HepG2 (cell line): ENCODE measurements at regions not wholly inside any gene's neighbourhood (a gene's known extent, or its start where the extent isn't known, plus 50 kb on each side); places are given as distances from the start of the nearest gene placed in this dataset.

ENCODE experiments used
- ATAC-seq: fragments of 200-7000 bp; cut with Tn5 transposase; 3 replicates; pipeline ENCODE4 v1.9.1; 2020; ENCODE audit warnings: mild to moderate bottlenecking, moderate library complexity
- BruUV-seq: library from RNA; stranded (reverse); fragments of 400-500 nt; replicated peaks from 2 replicates; lab custom pipeline; 2021; lab: Mats Ljungman, UMichigan
- CTCF ChIA-PET: fragments of 300-600 bp; formaldehyde crosslinking; extraction: SDS; loops from one replicate; lab custom pipeline; 2021; ENCODE audit warnings: low total read pairs, inconsistent platforms, low intra/inter-chr PET ratio; lab: Yijun Ruan, JAX
- POLR2A ChIA-PET: fragments of 350-600 bp; sonication (Branson Sonifier 250); formaldehyde crosslinking; loops from one replicate; lab custom pipeline; 2020; ENCODE audit warnings: antibody characterized with exemption, inconsistent platforms; lab: Yijun Ruan, JAX
- DNase-seq: peaks from one replicate; pipeline ENCODE4 v3.0.0-alpha.2; 2015; ENCODE audit warnings: low spot score
- FAIRE-seq: peaks from 3 replicates; lab custom pipeline; 2011; peaks lifted over from hg19 to GRCh38; lab: Jason Lieb, UNC
- H2AFZ ChIP-seq: one replicate; pipeline ENCODE4 v1.6.1; 2011; ENCODE audit warnings: low read length, inconsistent platforms
- H3K27ac ChIP-seq: fragments of 300-600 bp; 3 replicates; pipeline ENCODE4 v1.8.0; 2011; ENCODE audit warnings: mixed run types, mild to moderate bottlenecking, mixed read lengths, low read length, inconsistent platforms; ENCODE audit not compliant: insufficient read depth; ENCODE audit errors: extremely low read length
- H3K27me3 ChIP-seq, 2 experiments: fragments of 200-600 bp in 1 of 2; 2 replicates in 1 of 2; 3 replicates in 1 of 2; pipeline versions ENCODE4 v1.6.0 to v1.8.0; 2011; ENCODE audit warnings: low read length in 2 of 2, mild to moderate bottlenecking in 2 of 2, moderate library complexity in 2 of 2, inconsistent platforms in 1 of 2; ENCODE audit not compliant: insufficient read depth in 2 of 2, control insufficient read depth in 1 of 2
- H3K36me3 ChIP-seq, 2 experiments: fragments of 200-600 bp in 1 of 2; replicated peaks in 1 of 2; 2 replicates in 1 of 2; 3 replicates in 1 of 2; pipeline versions ENCODE4 v1.5.1 to v1.8.0; 2011; ENCODE audit warnings: low read length in 2 of 2, inconsistent platforms in 1 of 2; ENCODE audit not compliant: insufficient read depth in 2 of 2, control insufficient read depth in 1 of 2
- H3K4me1 ChIP-seq: 2 replicates; pipeline ENCODE4 v1.5.1; 2012; ENCODE audit warnings: low read length, inconsistent platforms; ENCODE audit not compliant: insufficient read depth
- H3K4me2 ChIP-seq: 2 replicates; pipeline ENCODE4 v1.6.0; 2011; ENCODE audit warnings: low read depth, low read length, inconsistent platforms
- H3K4me3 ChIP-seq, 3 experiments: fragments of 200-600 bp in 1 of 3; sonication (generic), shearing (Covaris generic) in 1 of 3; replicated peaks in 1 of 3; 2 replicates each; pipeline ENCODE4 v1.5.1; 2011 to 2016; ENCODE audit warnings: low read length in 3 of 3, inconsistent platforms in 2 of 3, low read depth in 2 of 3, mild to moderate bottlenecking in 2 of 3, control low read depth in 1 of 3, mixed read lengths in 1 of 3; ENCODE audit not compliant: insufficient read depth in 1 of 3
- H3K79me2 ChIP-seq: one replicate; pipeline ENCODE4 v1.6.1; 2011; ENCODE audit warnings: low read length, inconsistent platforms; ENCODE audit not compliant: insufficient read depth
- H3K9ac ChIP-seq: 2 replicates; pipeline ENCODE4 v1.6.0; 2011; ENCODE audit warnings: mild to moderate bottlenecking, low read depth, low read length, inconsistent platforms; ENCODE audit not compliant: insufficient read depth
- H3K9me3 ChIP-seq: 2 replicates; pipeline ENCODE4 v1.5.1; 2012; ENCODE audit warnings: mild to moderate bottlenecking, low read length
- H4K20me1 ChIP-seq: 2 replicates; pipeline ENCODE4 v1.6.0; 2011; ENCODE audit warnings: inconsistent platforms, mild to moderate bottlenecking, low read length, moderate library complexity; ENCODE audit not compliant: insufficient read depth
- ARID2 ChIP-seq: sonication (generic); formaldehyde crosslinking; IDR thresholded peaks from 2 replicates; pipeline ENCODE4 v1.8.1; 2022; ENCODE audit warnings: mild to moderate bottlenecking, missing genetic modification reagents, borderline replicate concordance
- BCLAF1 ChIP-seq: fragments of 450-650 bp; IDR thresholded peaks from 2 replicates; pipeline ENCODE4 v1.6.1; 2017; ENCODE audit warnings: mild to moderate bottlenecking
- IRX3 ChIP-seq: sonication (generic); formaldehyde crosslinking; IDR thresholded peaks from 2 replicates; pipeline ENCODE4 v1.8.1; 2023; ENCODE audit warnings: mild to moderate bottlenecking, low read depth, missing genetic modification reagents, borderline replicate concordance
- KAT8 ChIP-seq: IDR thresholded peaks from 2 replicates; pipeline ENCODE4 v1.6.1; 2016; ENCODE audit warnings: missing genetic modification reagents, missing compliant biosample characterization
- POGZ ChIP-seq: sonication (generic); formaldehyde crosslinking; IDR thresholded peaks from 2 replicates; pipeline ENCODE4 v1.4.0; 2020; ENCODE audit warnings: mild to moderate bottlenecking, missing genetic modification reagents
- POLR2AphosphoS5 ChIP-seq: IDR thresholded peaks from 2 replicates; pipeline ENCODE4 v1.6.1; 2012; ENCODE audit warnings: low read depth, low read length
- SMARCC2 ChIP-seq: fragments of 450-650 bp; IDR thresholded peaks from 2 replicates; pipeline ENCODE4 v1.6.1; 2017; ENCODE audit warnings: antibody characterized with exemption, mild to moderate bottlenecking
- STAG1 ChIP-seq: sonication (generic); formaldehyde crosslinking; IDR thresholded peaks from 2 replicates; pipeline ENCODE4 v1.4.0; 2020; ENCODE audit warnings: missing genetic modification reagents
- ZBTB38 ChIP-seq: sonication (generic); formaldehyde crosslinking; IDR thresholded peaks from 2 replicates; pipeline ENCODE4 v1.5.1; 2020; ENCODE audit warnings: mild to moderate bottlenecking, missing genetic modification reagents
- ZEB1 ChIP-seq: IDR thresholded peaks from 2 replicates; pipeline ENCODE4 v1.6.1; 2012; ENCODE audit warnings: mild to moderate bottlenecking, low read depth, inconsistent platforms; ENCODE audit not compliant: insufficient replicate concordance
- ZNF101 ChIP-seq: sonication (generic); formaldehyde crosslinking; IDR thresholded peaks from 2 replicates; pipeline ENCODE4 v1.4.0; 2020; ENCODE audit warnings: mild to moderate bottlenecking, low read depth, missing genetic modification reagents, borderline replicate concordance
- ZNF350 ChIP-seq: sonication (generic); formaldehyde crosslinking; IDR thresholded peaks from 2 replicates; pipeline ENCODE4 v1.4.0; 2020; ENCODE audit warnings: mild to moderate bottlenecking, low read depth, missing genetic modification reagents, borderline replicate concordance
- WGBS: methylation state at CpG from one replicate; pipeline ENCODE4 v1.1.6; 2017; ENCODE audit warnings: low lambda C conversion rate; 5-methylcytosine and 5-hydroxymethylcytosine counted together
- in situ Hi-C: cut with HindIII; loops from 2 replicates; pipeline ENCODE4 v1.10.0; 2017; ENCODE audit warnings: low pct_unique_long_range_greater_than_20kb; ENCODE audit not compliant: extremely low pct_ligation_motif_present
- intact Hi-C: fragments of 100-400 bp; cut with micrococcal nuclease; formaldehyde crosslinking; loops from one replicate; pipeline ENCODE4 v1.10.0; 2022; ENCODE audit not compliant: unreplicated experiment
- TF ChIP-seq, protein P1 (sequence below): sonication (generic); formaldehyde crosslinking; IDR thresholded peaks from 2 replicates; pipeline ENCODE4 v1.5.1; 2020; ENCODE audit warnings: mild to moderate bottlenecking, missing genetic modification reagents, moderate library complexity
- TF ChIP-seq, protein P2 (sequence below): sonication (generic); formaldehyde crosslinking; IDR thresholded peaks from 2 replicates; pipeline ENCODE4 v1.4.0; 2020; ENCODE audit warnings: mild to moderate bottlenecking, missing genetic modification reagents, borderline replicate concordance
- TF ChIP-seq, protein P3 (sequence below): sonication (generic); formaldehyde crosslinking; IDR thresholded peaks from 2 replicates; pipeline ENCODE4 v1.5.0; 2020; ENCODE audit warnings: missing genetic modification reagents

DNA sequence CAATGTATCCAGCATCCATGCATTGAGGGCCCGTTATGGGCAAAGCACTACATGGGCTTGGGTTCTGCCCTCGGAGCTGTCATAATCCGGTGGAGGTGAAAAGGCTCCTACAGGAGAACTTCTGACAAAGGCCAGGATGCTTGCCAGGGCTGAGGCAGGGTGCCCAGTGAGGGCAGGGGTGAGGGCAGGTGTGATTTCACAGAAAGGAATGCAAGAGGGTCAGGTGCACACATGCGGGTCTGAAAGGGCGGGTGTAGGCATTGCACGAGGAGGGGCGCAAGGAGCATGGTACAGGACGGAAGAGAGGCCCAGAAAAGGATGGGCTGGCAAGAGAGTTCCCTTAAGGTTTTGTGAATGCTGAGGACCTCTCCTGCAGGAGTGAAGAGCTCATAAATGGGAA is 348.0 kb downstream of the BTBD3 start:
- FAIRE-seq (no peak), DNase-seq (no peak)
- POLR2A ChIA-PET = no interaction called here
- TF ChIP-seq ZNF101 = no peak
- TF ChIP-seq SMARCC2 = no peak
- TF ChIP-seq, protein P1, sequence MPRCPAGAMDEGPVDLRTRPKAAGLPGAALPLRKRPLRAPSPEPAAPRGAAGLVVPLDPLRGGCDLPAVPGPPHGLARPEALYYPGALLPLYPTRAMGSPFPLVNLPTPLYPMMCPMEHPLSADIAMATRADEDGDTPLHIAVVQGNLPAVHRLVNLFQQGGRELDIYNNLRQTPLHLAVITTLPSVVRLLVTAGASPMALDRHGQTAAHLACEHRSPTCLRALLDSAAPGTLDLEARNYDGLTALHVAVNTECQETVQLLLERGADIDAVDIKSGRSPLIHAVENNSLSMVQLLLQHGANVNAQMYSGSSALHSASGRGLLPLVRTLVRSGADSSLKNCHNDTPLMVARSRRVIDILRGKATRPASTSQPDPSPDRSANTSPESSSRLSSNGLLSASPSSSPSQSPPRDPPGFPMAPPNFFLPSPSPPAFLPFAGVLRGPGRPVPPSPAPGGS (CRISPR knock-in tag) = no peak
- TF ChIP-seq ZEB1 = no peak
- no peak for TF ChIP-seq POLR2AphosphoS5
- no peak for TF ChIP-seq IRX3 (CRISPR knock-in tag)
- no peak for TF ChIP-seq ZNF350 (CRISPR knock-in tag)
- no peak for TF ChIP-seq POGZ (CRISPR knock-in tag)
- no peak for TF ChIP-seq ARID2
- no peak for TF ChIP-seq KAT8 (CRISPR knock-in tag)
- TF ChIP-seq BCLAF1 = no peak
- TF ChIP-seq STAG1 = no peak
- no peak for TF ChIP-seq ZBTB38 (CRISPR knock-in tag)
- TF ChIP-seq, protein P2, sequence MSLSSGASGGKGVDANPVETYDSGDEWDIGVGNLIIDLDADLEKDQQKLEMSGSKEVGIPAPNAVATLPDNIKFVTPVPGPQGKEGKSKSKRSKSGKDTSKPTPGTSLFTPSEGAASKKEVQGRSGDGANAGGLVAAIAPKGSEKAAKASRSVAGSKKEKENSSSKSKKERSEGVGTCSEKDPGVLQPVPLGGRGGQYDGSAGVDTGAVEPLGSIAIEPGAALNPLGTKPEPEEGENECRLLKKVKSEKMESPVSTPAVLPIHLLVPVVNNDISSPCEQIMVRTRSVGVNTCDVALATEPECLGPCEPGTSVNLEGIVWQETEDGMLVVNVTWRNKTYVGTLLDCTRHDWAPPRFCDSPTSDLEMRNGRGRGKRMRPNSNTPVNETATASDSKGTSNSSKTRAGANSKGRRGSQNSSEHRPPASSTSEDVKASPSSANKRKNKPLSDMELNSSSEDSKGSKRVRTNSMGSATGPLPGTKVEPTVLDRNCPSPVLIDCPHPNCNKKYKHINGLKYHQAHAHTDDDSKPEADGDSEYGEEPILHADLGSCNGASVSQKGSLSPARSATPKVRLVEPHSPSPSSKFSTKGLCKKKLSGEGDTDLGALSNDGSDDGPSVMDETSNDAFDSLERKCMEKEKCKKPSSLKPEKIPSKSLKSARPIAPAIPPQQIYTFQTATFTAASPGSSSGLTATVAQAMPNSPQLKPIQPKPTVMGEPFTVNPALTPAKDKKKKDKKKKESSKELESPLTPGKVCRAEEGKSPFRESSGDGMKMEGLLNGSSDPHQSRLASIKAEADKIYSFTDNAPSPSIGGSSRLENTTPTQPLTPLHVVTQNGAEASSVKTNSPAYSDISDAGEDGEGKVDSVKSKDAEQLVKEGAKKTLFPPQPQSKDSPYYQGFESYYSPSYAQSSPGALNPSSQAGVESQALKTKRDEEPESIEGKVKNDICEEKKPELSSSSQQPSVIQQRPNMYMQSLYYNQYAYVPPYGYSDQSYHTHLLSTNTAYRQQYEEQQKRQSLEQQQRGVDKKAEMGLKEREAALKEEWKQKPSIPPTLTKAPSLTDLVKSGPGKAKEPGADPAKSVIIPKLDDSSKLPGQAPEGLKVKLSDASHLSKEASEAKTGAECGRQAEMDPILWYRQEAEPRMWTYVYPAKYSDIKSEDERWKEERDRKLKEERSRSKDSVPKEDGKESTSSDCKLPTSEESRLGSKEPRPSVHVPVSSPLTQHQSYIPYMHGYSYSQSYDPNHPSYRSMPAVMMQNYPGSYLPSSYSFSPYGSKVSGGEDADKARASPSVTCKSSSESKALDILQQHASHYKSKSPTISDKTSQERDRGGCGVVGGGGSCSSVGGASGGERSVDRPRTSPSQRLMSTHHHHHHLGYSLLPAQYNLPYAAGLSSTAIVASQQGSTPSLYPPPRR = no peak
- TF ChIP-seq, protein P3, sequence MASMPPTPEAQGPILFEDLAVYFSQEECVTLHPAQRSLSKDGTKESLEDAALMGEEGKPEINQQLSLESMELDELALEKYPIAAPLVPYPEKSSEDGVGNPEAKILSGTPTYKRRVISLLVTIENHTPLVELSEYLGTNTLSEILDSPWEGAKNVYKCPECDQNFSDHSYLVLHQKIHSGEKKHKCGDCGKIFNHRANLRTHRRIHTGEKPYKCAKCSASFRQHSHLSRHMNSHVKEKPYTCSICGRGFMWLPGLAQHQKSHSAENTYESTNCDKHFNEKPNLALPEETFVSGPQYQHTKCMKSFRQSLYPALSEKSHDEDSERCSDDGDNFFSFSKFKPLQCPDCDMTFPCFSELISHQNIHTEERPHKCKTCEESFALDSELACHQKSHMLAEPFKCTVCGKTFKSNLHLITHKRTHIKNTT (CRISPR knock-in tag) = no peak

More for the DNA sequence above, 348.0 kb downstream of the BTBD3 start:
- Histone ChIP-seq H3K27ac (no peak overlapping the region), H3K4me1 (no peaks in the 10 kb centered on the region), H3K9ac (no peak overlapping the region), H3K79me2 (no peaks in the 10 kb centered on the region), H3K4me3 (no peak overlapping the region), H2AFZ (no peak overlapping the region), H3K27me3 (no peaks in the 10 kb centered on the region), H3K9me3 (no peaks in the 10 kb centered on the region), H3K4me2 (no peak overlapping the region), H4K20me1 (no peaks in the 10 kb centered on the region), H3K36me3 (no peaks in the 10 kb centered on the region)
- no TSS peak for BruUV-seq
- intact Hi-C loops = no loop called here
- CTCF ChIA-PET = no interaction called here
- 14% methylated on average over 8 of the region's 8 CpGs for WGBS
- ATAC-seq = no peak
- in situ Hi-C loops = no loop called here
